ENCODE measurements at regions not wholly inside any gene's neighbourhood (a gene's known extent, or its start where the extent isn't known, plus 50 kb on each side); places are given as distances from the start of the nearest gene placed in this dataset.
A peak's percentile ranks its signal among the peaks of the same experiment; 100 is the strongest.

DNA sequence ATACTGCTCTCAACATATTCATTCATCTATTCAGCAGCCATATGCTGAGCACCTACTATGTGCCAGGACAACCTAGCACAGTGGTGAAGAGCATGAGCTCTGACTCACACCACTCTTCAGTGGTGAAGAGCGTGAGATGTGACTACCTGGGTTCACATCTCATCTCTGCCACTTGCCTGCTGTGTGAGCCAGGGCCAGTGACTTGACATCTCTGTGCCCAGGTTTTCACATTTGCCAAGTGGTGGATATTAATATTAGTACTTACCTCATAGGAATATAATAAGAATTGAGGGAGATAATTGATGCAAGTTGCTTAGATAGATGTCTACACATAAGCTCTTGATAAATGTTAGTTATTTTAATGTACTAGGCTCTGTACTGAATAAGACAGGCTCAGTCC, 488.9 kb downstream of the PTPRU start:
- DNase-seq (ENCODE audit: insufficient read length, low spot score) (no peak), FAIRE-seq (no peak)
- TF ChIP-seq, protein P1, sequence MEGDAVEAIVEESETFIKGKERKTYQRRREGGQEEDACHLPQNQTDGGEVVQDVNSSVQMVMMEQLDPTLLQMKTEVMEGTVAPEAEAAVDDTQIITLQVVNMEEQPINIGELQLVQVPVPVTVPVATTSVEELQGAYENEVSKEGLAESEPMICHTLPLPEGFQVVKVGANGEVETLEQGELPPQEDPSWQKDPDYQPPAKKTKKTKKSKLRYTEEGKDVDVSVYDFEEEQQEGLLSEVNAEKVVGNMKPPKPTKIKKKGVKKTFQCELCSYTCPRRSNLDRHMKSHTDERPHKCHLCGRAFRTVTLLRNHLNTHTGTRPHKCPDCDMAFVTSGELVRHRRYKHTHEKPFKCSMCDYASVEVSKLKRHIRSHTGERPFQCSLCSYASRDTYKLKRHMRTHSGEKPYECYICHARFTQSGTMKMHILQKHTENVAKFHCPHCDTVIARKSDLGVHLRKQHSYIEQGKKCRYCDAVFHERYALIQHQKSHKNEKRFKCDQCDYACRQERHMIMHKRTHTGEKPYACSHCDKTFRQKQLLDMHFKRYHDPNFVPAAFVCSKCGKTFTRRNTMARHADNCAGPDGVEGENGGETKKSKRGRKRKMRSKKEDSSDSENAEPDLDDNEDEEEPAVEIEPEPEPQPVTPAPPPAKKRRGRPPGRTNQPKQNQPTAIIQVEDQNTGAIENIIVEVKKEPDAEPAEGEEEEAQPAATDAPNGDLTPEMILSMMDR (IDR thresholded peaks at IDR 0.05; ENCODE audit: insufficient read depth, missing control alignments): no peak

DNA sequence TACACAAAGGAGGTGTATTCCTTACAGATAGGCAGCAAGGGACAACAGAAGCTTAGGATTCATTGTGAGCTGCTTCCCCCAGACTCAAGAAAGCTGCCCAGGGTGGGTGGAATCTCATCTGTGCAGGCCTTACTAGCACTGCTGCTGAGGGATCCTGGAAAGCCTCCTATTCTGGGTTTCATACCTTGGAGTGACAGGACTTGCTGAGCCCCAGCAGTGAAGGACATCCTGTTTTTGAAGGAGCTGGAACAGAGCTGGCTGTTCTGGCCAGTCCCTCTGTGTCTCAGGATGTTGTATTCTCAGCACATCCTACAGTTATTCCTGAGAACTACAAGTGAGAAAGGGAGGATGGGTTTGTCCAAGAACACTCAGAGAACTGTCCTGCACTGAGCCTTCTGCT, 486.3 kb downstream of the PTPRU start:
- FAIRE-seq: no peak
- DNase-seq (ENCODE audit: insufficient read length, low spot score): no peak
- TF ChIP-seq, protein P1 (IDR thresholded peaks at IDR 0.05; ENCODE audit: insufficient read depth, missing control alignments): no peak

DNA sequence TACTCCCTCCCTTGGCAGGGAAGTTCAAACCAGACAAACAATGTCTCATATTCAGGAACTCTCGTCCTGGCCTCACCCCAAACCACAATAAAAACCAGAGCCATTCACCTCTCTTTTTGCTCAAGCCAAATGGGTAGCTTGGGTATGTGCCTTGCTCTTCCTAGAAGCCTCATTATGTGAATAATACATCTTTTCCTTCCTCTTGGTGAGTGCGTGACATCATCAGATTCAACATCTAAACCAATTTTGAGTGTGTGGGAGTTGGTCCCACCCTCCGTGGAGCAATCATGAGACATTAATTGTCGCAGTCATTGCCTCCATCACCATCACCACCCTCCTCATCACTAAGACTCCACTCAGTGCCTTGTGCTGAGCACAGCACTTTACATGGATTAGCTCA, 482.9 kb downstream of the PTPRU start:
- TF ChIP-seq, protein P1 (IDR thresholded peaks at IDR 0.05; ENCODE audit: insufficient read depth, missing control alignments): no peak
- FAIRE-seq: no peak
- no peak for DNase-seq (ENCODE audit: insufficient read length, low spot score)

DNA sequence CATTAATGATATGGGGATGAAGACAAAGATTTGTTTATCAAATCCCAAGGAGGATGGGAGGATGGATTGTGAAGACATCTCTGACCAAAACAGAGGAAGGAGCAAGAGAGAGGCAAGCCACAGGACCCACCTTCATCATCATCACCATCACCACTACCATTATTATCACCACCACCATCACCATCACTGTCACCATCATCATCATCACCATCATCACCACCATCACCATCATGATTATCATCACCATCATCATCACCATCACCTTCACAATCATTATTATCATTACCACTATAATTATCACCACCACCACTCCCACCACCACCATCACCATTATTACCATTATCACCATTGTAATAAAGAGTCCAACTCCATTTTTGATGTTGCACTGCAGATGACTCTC, 482.5 kb downstream of the PTPRU start:
- TF ChIP-seq, protein P1 (IDR thresholded peaks at IDR 0.05; ENCODE audit: insufficient read depth, missing control alignments): no peak
- FAIRE-seq (no peak), DNase-seq (ENCODE audit: insufficient read length, low spot score) (no peak)

DNA sequence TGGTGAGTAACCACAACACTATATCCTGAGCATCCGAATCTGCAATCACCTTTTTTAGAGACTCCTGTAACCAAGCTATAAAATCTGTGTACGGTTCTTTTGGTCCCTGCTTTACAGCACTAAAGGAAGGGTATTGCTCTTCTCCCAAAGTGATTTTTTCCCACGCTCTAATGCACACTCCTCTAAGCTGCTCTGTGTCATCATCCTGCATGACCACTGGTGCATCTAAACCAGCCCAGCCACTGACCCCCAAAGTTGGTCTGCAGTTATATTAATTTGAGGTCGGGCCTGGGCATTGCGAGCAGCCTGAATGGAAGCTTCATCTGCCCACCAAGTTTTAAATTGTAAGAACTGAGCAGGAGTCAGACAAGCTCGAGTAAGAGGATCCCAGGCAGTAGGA, 480.0 kb downstream of the PTPRU start:
- TF ChIP-seq, protein P1 (IDR thresholded peaks at IDR 0.05; ENCODE audit: insufficient read depth, missing control alignments): no peak
- no peak for DNase-seq (ENCODE audit: insufficient read length, low spot score)
- FAIRE-seq: no peak

DNA sequence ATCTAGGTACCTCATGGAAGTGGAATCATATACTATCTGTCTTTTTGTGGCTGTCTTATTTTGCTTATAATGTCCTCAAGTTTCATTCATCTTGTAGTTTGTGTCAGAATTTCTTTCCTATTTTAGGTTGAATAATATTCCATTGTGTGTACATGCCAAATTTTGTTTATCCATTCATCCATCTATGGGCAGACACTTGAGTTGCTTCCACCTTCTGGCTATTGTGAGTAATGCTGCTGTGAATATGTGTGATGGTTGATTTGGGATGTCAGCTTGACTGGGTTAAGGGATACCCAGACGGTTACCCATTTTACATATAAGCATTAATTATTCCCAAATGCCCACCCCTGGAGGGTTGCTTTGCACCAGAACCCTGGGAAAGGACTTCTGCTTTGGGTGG, 477.5 kb downstream of the PTPRU start:
- DNase-seq (ENCODE audit: insufficient read length, low spot score): no peak
- TF ChIP-seq, protein P1 (IDR thresholded peaks at IDR 0.05; ENCODE audit: insufficient read depth, missing control alignments): peak; percentile 19
- no peak for FAIRE-seq

DNA sequence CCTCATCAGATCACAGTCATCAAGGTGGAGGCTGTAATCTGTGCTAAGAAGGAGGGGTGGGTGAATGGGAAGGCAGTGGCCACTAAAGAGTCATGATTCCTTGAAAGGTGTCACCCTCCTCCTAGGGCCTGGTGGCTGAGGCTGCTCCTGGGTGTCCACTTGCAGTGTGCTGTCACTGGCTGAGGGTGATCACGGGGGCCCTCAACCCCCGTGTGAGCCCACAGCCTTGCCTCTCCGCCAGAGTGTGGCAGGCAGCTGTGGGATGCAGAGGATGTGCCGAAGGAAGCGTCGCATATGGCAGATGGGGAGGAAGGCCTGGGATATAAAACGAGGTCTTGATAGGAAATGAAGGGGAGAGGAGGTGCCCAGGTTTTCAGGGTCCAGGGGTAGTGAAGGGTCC, 476.5 kb downstream of the PTPRU start:
- no peak for DNase-seq (ENCODE audit: insufficient read length, low spot score)
- TF ChIP-seq, protein P1 (IDR thresholded peaks at IDR 0.05; ENCODE audit: insufficient read depth, missing control alignments): no peak
- FAIRE-seq: no peak

All from D721Med (cell line).